GM23248 (cell line): ENCODE measurements at regions not wholly inside any gene's neighbourhood (a gene's known extent, or its start where the extent isn't known, plus 50 kb on each side); places are given as distances from the start of the nearest gene placed in this dataset.

Source experiments
- EZH2 ChIP-seq: fragments of 200-600 bp; sonication (generic); IDR thresholded peaks from 2 replicates; pipeline ENCODE4 v1.6.1; 2018; ENCODE audit warnings: antibody characterized with exemption, mild to moderate bottlenecking; ENCODE audit not compliant: insufficient read depth, poor library complexity, severe bottlenecking
- EZH2phosphoT487 ChIP-seq: fragments of 200-600 bp; sonication (generic); IDR thresholded peaks from 2 replicates; pipeline ENCODE4 v1.6.1; 2018; ENCODE audit warnings: antibody characterized with exemption, moderate library complexity, mild to moderate bottlenecking, low read depth; ENCODE audit not compliant: insufficient read depth

- no peak for TF ChIP-seq EZH2
- TF ChIP-seq EZH2phosphoT487 = no peak
Observed at GRCh38 chr3:69569520-69569919, 169.7 kb upstream of the MITF start.
